ENCODE measurements at regions not wholly inside any gene's neighbourhood (a gene's known extent, or its start where the extent isn't known, plus 50 kb on each side); places are given as distances from the start of the nearest gene placed in this dataset.

- TF ChIP-seq, protein P1, sequence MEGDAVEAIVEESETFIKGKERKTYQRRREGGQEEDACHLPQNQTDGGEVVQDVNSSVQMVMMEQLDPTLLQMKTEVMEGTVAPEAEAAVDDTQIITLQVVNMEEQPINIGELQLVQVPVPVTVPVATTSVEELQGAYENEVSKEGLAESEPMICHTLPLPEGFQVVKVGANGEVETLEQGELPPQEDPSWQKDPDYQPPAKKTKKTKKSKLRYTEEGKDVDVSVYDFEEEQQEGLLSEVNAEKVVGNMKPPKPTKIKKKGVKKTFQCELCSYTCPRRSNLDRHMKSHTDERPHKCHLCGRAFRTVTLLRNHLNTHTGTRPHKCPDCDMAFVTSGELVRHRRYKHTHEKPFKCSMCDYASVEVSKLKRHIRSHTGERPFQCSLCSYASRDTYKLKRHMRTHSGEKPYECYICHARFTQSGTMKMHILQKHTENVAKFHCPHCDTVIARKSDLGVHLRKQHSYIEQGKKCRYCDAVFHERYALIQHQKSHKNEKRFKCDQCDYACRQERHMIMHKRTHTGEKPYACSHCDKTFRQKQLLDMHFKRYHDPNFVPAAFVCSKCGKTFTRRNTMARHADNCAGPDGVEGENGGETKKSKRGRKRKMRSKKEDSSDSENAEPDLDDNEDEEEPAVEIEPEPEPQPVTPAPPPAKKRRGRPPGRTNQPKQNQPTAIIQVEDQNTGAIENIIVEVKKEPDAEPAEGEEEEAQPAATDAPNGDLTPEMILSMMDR (IDR thresholded peaks at IDR 0.05 in 4 of 5, conservative IDR thresholded peaks at IDR 0.05 in 1 of 5) = no peak
- no peak for TF ChIP-seq POLR2A (IDR thresholded peaks at IDR 0.05)
Measured at GRCh38 chr1:30397576-30397975, 325.8 kb downstream of the MATN1 start.

All from gastrocnemius medialis (tissue), 4 donors.